GM21723 (cell line): ENCODE measurements at regions not wholly inside any gene's neighbourhood (a gene's known extent, or its start where the extent isn't known, plus 50 kb on each side); places are given as distances from the start of the nearest gene placed in this dataset.
"Not testable (repeated sequence)": the region's sequence is repeated elsewhere in the genome, so short reads cannot be mapped to it uniquely, and the experiment has no call there.

Source experiments
- ATAC-seq: cut with Tn5 transposase; IDR thresholded peaks from one replicate; pipeline ENCODE4 v1.9.1; 2021; ENCODE audit warnings: mild to moderate bottlenecking, moderate library complexity; ENCODE audit not compliant: unreplicated experiment

DNA sequence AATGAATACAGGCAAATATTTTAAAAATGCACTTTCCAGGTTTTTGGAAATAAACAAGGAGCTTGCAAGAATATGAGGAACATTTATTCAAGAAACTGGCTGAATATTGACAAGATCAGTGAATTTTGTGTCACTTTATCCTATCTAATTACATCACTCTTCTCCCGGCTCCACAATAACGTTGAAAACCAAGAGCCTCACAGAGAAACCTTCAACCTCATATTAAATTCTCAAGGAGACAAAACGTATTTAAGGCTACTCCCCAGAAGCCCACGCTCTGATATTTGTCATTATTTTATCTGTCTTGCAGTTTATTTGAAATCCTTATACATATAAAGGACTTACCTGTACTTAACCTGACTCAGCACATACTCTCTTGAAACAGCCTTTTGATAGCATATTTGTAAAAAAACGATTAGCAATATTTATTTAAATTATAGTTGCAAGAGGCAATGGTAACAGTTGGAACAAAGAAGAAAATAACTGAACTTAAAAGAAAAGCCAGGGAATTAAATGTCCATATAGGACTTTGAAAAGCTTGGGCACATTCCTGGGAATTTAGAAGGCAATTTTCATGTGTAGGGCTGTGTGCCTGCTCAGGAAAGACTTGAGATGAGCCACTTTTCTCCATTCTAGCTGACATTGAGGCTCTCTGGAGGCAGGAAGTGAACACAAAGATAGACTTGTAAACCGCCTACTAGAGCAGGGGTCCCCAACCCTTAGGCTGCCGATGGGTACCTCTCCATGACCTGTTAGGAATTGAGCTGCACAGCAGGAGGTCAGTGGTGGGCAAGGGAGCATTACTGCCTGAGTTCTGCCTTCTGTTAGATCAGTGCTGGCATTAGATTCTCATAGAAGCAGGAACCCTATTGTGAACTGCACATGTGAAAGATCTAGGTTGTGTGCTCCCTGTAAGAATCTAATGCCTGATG is 636.4 kb downstream of the SLC16A7 start:
- no peak for ATAC-seq

DNA sequence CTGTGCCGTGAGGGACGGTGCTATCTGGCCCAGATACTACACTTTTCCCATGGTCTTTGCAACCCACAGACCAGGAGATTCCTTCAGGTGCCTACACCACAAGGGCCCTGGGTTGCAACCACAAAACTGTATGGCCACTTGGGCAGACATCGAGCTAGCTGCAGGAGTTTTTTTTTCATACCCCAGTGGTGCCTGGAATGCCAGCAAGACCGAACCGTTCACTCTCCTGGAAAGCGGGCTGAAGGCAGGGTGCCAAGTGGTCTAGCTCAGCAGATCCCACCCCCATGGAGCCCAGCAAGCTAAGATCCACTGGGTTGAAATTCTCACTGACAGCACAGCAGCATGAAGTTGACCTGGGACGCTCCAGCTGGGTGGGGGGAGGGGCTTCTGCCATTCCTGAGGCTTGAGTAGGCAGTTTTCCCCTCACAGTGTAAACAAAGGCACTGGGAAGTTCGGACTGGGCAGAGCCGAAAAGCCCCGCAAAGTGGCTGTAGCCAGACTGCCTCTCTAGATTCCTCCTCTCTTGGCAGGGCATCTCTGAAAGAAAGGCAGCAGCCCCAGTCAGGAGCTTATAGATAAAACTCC is 638.9 kb downstream of the SLC16A7 start:
- not testable (repeated sequence) for ATAC-seq

DNA sequence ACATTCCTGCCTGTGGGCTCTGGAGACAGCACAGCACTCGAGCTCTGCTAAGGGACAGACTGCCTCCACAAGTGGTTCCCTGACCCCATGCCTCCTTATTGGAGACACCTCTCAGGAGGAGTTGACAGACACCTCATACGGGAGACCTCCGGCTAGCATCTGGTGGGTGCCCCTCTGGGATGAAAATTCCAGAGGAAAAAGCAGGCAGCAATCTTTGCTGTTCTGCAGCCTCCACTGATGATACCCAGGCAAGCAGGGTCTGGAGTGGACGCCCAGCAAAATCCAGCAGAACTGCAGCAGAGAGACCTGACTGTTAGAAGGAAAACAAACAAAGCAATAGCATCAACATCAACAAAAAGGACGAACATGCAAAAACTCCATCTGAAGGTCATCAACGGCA is 639.4 kb downstream of the SLC16A7 start:
- no peak for ATAC-seq

DNA sequence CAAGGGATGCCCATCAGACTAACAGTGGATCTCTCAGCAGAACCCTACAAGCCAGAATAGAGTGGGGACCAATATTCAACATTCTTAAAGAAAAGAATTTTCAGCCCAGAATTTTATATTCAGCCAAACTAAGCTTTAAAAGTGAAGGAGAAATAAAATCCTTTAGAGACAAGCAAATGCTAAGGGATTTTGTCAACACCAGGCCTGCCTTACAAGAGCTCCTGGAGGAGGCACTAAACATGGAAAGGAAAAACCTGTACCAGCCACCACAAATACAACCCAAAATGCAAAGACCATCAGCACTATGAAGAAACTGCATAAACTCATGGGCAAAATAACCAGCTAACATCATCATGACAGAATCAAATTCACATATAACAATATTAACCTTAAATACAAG is 640.6 kb downstream of the SLC16A7 start:
- ATAC-seq: not testable (repeated sequence)

DNA sequence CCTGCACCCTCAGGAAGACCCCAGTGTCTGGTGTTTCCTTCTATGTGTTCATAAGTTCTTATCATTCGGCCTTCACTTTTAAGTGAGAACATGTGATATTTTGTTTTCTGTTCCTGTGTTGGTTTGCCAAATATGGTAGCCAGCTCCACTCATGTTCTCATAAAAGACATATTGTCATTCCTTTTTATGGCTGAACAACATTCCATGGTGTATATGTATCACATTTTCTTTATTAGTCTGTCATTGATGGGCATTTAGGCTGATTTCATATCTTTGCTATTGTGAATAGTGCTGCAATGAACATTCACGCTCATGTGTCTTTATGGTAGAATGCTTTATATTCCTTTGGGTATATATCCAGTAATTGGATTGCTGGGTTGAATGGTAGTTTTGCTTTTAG is 645.1 kb downstream of the SLC16A7 start:
- no peak for ATAC-seq

DNA sequence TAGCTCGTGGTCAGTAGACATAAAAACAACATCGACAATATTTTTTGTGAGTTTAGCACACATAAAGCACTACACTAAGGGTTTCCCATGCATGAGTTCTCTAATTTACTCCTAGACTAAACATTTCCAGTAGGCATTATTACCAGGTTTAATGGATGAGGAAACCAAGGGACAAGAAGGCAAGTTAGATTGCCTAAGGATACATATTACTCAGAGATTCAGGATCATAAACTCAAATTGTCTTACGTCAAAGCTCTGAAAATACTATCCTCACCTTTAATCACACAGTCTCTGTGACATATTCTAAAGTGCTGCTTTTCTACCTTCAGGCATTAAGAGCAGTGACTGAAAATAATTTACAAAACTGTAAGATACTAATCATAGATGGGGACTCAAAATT is 655.3 kb downstream of the SLC16A7 start:
- ATAC-seq: no peak

DNA sequence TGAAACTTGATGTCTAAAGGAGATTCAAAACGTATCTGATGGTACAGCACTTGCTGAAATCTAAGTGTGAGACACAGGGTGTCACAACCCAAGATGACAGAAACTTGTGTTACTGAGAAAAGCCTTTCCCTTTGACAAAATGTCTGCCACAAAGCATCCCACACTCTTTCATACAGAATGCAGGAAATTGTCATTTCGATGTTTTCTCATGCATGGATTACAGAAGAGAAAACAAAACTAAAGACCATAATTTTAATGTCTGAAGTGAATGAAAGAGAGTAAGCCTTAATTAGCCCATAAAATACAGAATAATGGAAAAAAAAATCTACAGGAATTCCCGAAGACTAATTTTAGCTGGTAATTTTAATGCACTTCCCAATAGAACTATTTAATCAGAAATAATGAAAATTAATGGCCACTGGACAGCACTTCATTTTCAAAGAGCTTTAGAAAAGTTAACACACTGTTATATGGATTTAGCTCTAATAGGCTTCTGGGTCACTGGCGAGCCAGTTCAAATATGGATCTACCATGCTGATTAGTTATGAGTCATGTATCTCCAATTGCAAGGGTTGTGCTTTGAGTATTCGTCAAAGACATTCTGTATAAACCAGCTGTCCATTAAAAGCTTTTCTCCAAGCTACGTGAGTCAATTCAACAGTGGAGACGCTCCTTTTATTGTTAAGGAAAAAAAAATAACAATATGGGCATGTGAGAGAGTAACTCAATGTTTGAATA is 656.7 kb downstream of the SLC16A7 start:
- ATAC-seq: no peak

DNA sequence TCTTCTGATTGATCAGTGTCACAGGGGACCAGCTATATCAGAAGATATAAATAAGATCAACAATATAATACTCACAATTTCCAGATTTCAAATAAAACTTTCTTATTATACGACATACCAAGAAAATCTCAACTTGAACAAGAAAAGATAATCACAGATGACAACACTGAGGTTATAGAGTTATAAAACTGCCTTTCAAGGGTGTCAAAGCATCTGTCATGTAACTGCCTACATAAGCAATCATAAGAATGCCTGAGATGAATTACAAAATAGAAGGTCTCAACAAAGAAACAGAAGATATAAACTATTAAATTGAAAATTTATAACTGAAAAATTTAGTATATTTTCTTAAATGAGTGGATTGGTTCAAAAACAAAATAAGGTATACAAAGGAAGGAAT is 659.2 kb downstream of the SLC16A7 start:
- ATAC-seq: no peak

DNA sequence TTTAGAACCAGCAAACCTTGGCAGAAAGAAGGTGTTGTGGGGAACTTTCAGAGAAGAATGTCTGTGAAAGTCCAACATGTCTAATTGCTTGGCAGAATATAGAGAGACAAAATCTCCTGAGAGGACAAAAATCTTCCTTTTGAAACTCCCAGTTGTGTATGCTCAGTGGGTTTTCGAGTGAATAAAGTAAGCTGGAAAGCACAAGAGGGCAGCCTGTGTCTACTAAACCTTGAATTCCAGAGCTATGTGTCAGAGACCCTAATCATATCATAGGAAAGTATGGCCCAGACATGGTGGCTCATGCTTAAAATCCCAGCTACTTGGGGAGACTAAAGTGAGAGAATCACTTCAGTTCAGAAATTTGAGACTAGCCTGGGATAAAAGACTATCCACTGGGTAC is 661.2 kb downstream of the SLC16A7 start:
- ATAC-seq: no peak

DNA sequence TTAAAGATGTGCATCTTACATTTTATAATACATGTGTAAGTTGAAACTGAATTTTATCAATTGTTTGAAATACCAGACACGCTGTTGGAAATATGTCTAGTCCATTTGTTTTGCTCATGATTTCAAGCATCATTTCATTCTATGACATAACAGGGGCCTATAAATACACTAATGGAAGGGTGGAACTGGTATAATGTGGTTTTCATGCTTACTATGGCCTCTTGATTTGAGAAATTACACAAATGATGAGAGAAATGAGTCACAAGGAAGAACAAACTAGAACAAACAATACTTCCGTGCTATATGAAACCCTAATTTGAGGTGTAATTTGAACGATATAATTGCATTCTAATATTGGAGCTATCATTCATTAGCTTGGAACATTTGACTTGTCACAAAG is 663.4 kb downstream of the SLC16A7 start:
- ATAC-seq: no peak

DNA sequence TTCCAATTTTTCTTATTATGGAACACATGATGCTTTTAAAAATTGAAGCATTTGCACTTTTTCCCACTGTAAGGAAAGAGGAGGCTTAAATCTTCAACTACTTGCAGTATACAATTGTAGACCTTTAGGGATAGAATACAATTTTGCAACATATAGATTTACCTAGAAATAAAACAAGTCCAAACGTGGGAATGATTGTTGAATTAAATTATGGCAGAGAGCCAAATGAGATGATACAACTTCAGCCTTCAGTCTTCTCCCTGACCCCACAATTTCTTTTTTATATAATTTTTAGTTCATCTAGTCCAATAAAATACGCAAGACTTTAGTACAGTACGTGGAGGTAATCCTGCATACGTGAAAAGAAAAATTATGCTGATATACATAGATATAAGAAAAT is 666.5 kb downstream of the SLC16A7 start:
- ATAC-seq: no peak

DNA sequence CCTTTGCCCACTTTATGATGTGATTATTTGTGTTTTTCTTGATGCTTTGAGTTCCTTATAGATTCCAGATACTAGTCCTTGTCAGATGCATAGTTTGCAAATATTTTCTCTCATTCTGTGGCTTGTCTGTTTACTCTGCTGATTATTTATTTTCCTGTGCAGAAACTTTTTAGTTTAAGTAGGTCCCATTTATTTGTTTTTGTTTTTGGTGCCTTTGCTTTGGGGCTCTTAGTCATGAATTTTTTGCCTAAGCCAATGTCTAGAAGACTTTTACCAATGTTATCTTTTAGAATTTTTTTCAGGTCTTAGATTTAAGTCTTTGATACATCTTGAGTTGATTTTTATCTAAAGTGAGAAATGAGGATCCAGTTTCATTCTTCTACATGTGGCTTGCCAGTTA is 667.3 kb downstream of the SLC16A7 start:
- ATAC-seq: no peak

DNA sequence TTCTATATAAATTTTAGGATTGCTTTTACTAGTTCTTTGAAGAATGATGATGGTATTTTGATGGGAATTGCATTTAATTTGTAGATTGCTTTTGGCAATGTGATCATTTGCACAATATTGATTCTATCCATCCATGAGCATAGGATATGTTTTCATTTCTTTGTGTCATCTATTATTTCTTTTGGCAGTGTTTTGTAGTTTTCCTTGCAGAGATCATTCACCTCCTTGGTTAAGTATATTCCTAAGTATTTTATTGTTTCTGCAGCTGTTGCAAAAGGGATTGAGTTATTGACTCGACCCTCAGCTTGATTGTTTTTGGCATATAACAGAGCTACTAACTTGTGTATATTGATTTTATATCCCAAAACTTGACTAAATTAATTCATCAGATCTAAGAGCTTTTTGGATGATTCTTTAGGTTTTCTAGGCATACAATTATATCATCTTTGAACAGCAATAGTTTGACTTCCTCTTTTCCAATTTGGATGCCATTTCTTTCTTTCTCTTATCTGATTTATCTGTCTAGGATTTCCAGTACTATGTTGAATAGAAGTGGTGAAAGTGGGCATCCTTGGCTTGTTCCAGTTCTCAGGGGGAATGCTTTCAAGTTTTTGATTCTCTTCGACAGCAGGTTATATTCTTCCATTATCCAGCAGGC is 668.1 kb downstream of the SLC16A7 start:
- no peak for ATAC-seq

DNA sequence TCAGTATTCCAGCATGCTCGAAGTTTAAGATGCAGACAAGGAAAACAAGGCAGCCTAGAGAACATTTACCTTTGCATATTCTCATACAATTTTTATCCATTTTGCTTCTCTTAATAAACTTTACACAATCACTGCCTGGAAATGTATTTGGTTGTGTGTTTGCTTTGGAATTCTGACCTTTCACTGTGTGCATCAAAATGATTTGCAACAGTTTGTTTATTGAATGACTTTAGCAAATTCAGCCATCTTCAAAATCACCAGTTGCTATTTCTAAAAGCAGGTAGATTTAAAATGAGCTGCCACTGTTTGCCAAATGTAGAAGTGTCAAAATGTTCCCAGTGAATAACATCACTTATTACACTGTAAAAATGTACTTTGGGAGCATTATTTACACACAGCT is 669.9 kb downstream of the SLC16A7 start:
- ATAC-seq: no peak

DNA sequence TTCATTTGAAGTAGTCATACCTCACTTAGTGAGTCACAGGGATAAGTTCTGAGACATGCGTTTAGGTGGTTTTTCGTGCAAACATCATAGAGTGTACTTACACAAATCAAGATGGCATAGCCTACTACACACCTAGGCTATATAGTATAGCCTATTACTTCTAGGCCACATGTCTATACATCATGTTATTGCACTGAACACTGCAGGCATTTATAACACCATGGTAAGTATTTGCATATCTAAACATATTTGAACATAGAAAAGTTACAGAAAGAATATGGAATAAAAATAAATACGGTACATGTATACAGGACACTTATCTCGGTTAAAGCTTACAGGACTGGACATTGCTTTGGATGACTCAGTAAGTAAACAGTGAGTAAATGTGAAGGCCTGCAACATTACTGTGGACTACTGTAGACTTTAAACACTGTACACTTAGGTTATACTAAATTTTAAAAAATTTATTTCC is 670.6 kb downstream of the SLC16A7 start:
- ATAC-seq: no peak

DNA sequence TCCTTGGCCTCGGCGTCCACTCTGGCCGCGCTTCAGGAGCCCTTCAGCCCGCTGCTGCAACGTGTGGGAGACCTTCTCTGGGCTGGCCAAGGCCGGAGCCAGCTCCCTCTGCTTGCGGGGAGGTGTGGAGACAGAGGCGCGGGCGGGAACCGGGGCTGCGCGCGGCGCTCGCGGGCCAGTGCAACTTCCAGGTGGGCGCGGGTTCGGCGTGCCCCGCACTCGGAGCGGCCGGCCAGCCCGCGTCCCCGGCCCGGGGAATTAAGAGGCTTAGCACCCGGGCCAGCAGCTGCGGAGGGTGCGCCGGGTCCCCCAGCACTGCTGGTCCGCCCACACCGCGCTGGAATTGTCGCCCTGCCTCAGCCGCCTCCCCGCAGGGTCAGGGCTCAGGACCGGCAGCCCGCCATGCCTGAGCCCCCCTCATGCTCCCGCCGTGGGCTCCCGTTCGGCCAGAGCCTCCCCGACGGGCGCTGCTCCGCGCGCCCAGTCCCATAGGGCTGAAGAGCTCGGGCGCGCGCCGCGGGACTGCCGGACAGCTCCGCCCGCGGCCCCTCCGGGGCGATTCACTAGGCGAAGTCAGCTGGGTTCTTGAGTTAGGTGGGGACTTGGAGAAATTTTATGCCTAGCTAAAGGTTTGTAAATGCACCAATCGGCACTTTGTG is 673.9 kb downstream of the SLC16A7 start:
- ATAC-seq: no peak

DNA sequence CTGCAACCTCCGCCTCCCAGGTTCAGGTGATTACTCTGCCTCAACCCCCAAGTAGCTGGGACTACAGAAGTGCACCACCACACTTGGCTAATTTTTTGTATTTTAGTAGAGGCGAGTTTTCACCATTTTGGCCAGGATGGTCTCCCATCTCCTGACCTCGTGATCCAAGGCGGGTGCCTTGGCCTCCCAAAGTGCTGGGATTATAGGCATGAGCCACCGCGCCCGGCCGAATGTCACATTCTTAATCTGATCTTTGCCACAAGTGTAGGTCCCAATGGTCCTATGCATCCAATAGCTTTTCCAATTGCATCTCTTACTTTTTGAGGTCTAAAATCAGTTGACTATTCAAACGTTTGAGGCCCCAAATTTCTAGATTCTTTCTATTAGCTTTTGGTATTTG is 676.0 kb downstream of the SLC16A7 start:
- no peak for ATAC-seq

DNA sequence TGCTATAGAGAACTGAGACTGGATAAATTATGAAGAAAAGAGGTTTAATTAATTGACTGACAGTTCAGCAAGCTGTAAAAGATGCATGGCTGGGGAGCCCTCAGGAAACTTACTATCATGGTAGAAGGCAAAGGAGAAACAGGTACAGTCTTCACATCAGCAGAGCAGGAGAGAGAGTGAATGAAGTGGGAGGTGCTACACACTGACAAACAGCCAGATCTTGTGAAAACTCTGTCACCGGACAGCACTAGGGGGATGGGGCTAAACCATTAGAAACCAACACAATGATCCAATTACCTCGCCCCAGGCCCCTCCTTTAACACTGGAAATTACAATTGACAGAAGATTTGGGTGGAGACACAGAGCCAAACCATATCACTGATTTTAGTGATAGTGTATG is 682.4 kb downstream of the SLC16A7 start:
- no peak for ATAC-seq

DNA sequence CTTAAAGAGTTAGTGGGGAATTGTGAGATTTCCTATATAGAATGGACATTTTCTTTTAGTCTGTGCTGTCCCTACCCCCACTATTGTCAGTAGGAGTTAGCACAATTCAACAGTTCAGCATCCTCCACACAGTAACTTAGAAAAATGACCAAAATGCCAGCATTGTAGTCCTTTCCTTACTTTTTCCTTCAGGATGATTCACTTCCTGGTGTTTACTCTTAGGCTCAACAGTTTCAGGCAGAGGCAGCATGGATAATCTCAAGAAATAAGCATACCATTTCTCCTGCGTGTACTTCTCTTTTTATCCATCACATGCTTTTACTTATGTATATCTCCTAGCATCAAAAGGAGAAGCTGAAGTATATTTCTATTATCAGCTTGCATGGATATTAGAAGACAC is 683.4 kb downstream of the SLC16A7 start:
- ATAC-seq: no peak

DNA sequence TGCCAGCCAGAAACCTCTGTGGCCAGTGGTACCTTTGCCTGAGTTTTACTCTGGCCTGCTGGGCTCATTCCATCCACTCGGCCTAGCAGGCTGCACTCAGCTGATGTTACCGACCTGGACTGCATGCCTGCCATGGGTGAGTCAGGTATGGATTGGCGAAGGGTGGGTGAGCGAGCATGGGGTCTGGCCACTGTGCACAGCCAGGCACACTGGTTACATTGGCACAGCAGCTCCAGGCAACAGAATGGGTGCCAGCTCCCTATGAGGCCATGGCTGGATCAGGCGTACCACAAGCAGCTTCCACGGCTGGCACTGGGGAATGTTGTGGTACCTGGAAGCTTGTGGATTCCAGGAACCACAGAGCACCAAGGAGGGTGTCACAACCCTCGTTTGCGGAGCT is 685.7 kb downstream of the SLC16A7 start:
- no peak for ATAC-seq

DNA sequence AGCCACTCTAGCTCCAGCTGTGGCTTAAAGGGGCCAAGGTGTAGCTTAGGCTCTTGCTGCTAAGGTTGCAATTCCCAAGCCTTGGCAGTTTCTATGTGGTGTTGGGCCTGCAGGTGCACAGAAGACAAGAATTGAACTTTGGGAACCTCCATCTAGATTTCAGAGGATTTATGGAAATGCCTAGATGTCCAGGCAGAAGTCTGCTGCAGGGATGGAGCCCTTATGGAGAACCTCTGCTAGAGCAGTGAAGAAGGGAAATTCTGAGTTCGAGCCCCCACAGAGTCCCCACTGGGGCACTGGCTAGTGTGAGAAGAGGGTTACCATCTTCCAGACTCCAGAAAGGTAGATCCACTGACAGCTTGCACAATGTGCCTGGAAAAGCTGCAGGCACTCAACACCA is 694.7 kb downstream of the SLC16A7 start:
- ATAC-seq: no peak
